ENCODE measurements at regions not wholly inside any gene's neighbourhood (a gene's known extent, or its start where the extent isn't known, plus 50 kb on each side); places are given as distances from the start of the nearest gene placed in this dataset.

GRCh38 chr5:145464171-145464570 lies 371.0 kb downstream of the PRELID2 start:
- no TSS peak for BruUV-seq (replicated peaks)
- no peak overlapping the region for H3K27ac ChIP-seq (ENCODE audit: low read depth, low read length, poor library complexity, severe bottlenecking)
- H3K9me3 ChIP-seq (ENCODE audit: low read depth, low read length, poor library complexity, severe bottlenecking) = no peaks in the 10 kb centered on the region
- POLR2A ChIA-PET (ENCODE audit: low non-redundant PET) = no interaction called here
- H3K4me1 ChIP-seq (ENCODE audit: insufficient read depth, low read length, poor library complexity, severe bottlenecking) = no peaks in the 10 kb centered on the region
- intact Hi-C loops (cut with micrococcal nuclease; ENCODE audit: unreplicated experiment) = no loop called here
- H3K27me3 ChIP-seq (replicated peaks; ENCODE audit: insufficient read depth, low read depth, low read length, poor library complexity) = no peaks in the 10 kb centered on the region
- no peaks in the 10 kb centered on the region for H3K36me3 ChIP-seq (ENCODE audit: insufficient read depth, low read length, poor library complexity, severe bottlenecking)
- DNase-seq (ENCODE audit: low spot score) = no peak
- no peak overlapping the region for H3K4me3 ChIP-seq (ENCODE audit: low read depth, low read length, poor library complexity, severe bottlenecking)
- CTCF ChIA-PET = no interaction called here
- TF ChIP-seq EZH2 (IDR thresholded peaks at IDR 0.05; ENCODE audit: borderline replicate concordance, low read depth, low read length, poor library complexity, severe bottlenecking) (no peak), CTCF (conservative IDR thresholded peaks at IDR 0.05; ENCODE audit: low read depth, low read length) (no peak)

- TF ChIP-seq EZH2 (IDR thresholded peaks at IDR 0.05; ENCODE audit: borderline replicate concordance, low read depth, low read length, poor library complexity, severe bottlenecking) (no peak), CTCF (conservative IDR thresholded peaks at IDR 0.05; ENCODE audit: low read depth, low read length) (no peak)
- Histone ChIP-seq H3K4me1 (ENCODE audit: insufficient read depth, low read length, poor library complexity, severe bottlenecking) (no peaks in the 10 kb centered on the region), H3K27ac (ENCODE audit: low read depth, low read length, poor library complexity, severe bottlenecking) (no peak overlapping the region), H3K4me3 (ENCODE audit: low read depth, low read length, poor library complexity, severe bottlenecking) (no peak overlapping the region), H3K36me3 (ENCODE audit: insufficient read depth, low read length, poor library complexity, severe bottlenecking) (no peaks in the 10 kb centered on the region), H3K9me3 (ENCODE audit: low read depth, low read length, poor library complexity, severe bottlenecking) (no peaks in the 10 kb centered on the region), H3K27me3 (replicated peaks; ENCODE audit: insufficient read depth, low read depth, low read length, poor library complexity) (no peaks in the 10 kb centered on the region)
- DNase-seq (ENCODE audit: low spot score) = no peak
- ChIA-PET POLR2A (ENCODE audit: low non-redundant PET) (no interaction called here), CTCF (no interaction called here)
- intact Hi-C loops (cut with micrococcal nuclease; ENCODE audit: unreplicated experiment) = no loop called here
- no TSS peak for BruUV-seq (replicated peaks)
These were observed 371.5 kb downstream of the PRELID2 start for GRCh38 chr5:145463634-145464033.

GRCh38 chr5:145462525-145462924 lies 372.6 kb downstream of the PRELID2 start:
- POLR2A ChIA-PET (ENCODE audit: low non-redundant PET) = no interaction called here
- no TSS peak for BruUV-seq (replicated peaks)
- H3K9me3 ChIP-seq (ENCODE audit: low read depth, low read length, poor library complexity, severe bottlenecking) = no peaks in the 10 kb centered on the region
- H3K27ac ChIP-seq (ENCODE audit: low read depth, low read length, poor library complexity, severe bottlenecking) = no peak overlapping the region
- DNase-seq (ENCODE audit: low spot score) = no peak
- CTCF ChIA-PET = no interaction called here
- intact Hi-C loops (cut with micrococcal nuclease; ENCODE audit: unreplicated experiment) = no loop called here
- H3K36me3 ChIP-seq (ENCODE audit: insufficient read depth, low read length, poor library complexity, severe bottlenecking) = no peaks in the 10 kb centered on the region
- TF ChIP-seq CTCF (conservative IDR thresholded peaks at IDR 0.05; ENCODE audit: low read depth, low read length) (no peak), EZH2 (IDR thresholded peaks at IDR 0.05; ENCODE audit: borderline replicate concordance, low read depth, low read length, poor library complexity, severe bottlenecking) (no peak)
- no peaks in the 10 kb centered on the region for H3K27me3 ChIP-seq (replicated peaks; ENCODE audit: insufficient read depth, low read depth, low read length, poor library complexity)
- no peaks in the 10 kb centered on the region for H3K4me1 ChIP-seq (ENCODE audit: insufficient read depth, low read length, poor library complexity, severe bottlenecking)
- H3K4me3 ChIP-seq (ENCODE audit: low read depth, low read length, poor library complexity, severe bottlenecking) = no peak overlapping the region

Measured in A673 (cell line).